ENCODE measurements at regions not wholly inside any gene's neighbourhood (a gene's known extent, or its start where the extent isn't known, plus 50 kb on each side); places are given as distances from the start of the nearest gene placed in this dataset.

GRCh38 chr12:108409481-108409880 lies 70.4 kb upstream of the CMKLR1 start:
- no peak for DNase-seq (ENCODE audit: unreplicated experiment)
- no peak overlapping the region for H3K27ac Mint-ChIP-seq (ENCODE audit: low read depth, unreplicated experiment)
- H3K9me3 Mint-ChIP-seq (ENCODE audit: unreplicated experiment), result peaks cover 8% of the 10 kb centered on the region
- H3K4me1 Mint-ChIP-seq (ENCODE audit: insufficient read depth, unreplicated experiment), result no peaks in the 10 kb centered on the region
- intact Hi-C loops (cut with micrococcal nuclease), result no loop called here
- peaks cover 40% of the 10 kb centered on the region for H3K27me3 Mint-ChIP-seq (ENCODE audit: insufficient read depth, unreplicated experiment)
- H3K36me3 Mint-ChIP-seq (ENCODE audit: insufficient read depth, unreplicated experiment), result no peaks in the 10 kb centered on the region
- TF ChIP-seq CTCF (IDR thresholded peaks at IDR 0.05; ENCODE audit: unreplicated experiment), result no peak
- ChIA-PET CTCF (interaction anchor here (0.5 to 0.6 kb wide), 2 partner anchors 84 to 589 kb away, joined by 3 to 5 read pairs; no protein-coding TSS in a partner anchor), POLR2A (no interaction called here)
- no TSS peak for BruUV-seq (replicated peaks)
- H3K4me3 Mint-ChIP-seq (ENCODE audit: unreplicated experiment), result no peak overlapping the region

- Mint-ChIP-seq H3K36me3 (ENCODE audit: insufficient read depth, unreplicated experiment) (no peaks in the 10 kb centered on the region), H3K27me3 (ENCODE audit: insufficient read depth, unreplicated experiment) (peaks cover 21% of the 10 kb centered on the region), H3K4me3 (ENCODE audit: unreplicated experiment) (no peak overlapping the region), H3K4me1 (ENCODE audit: insufficient read depth, unreplicated experiment) (no peaks in the 10 kb centered on the region), H3K9me3 (ENCODE audit: unreplicated experiment) (peaks cover 8% of the 10 kb centered on the region), H3K27ac (ENCODE audit: low read depth, unreplicated experiment) (no peak overlapping the region)
- no peak for TF ChIP-seq CTCF (IDR thresholded peaks at IDR 0.05; ENCODE audit: unreplicated experiment)
- BruUV-seq (replicated peaks), result no TSS peak
- intact Hi-C loops (cut with micrococcal nuclease), result no loop called here
- ChIA-PET POLR2A (no interaction called here), CTCF (interaction anchor here (0.6 kb wide), 1 partner anchor 1521 kb away, joined by 6 read pairs; no protein-coding TSS in a partner anchor)
- peak; percentile 22 for DNase-seq (ENCODE audit: unreplicated experiment)
These were observed 64.8 kb upstream of the CMKLR1 start for GRCh38 chr12:108403952-108404351.

- no peaks in the 10 kb centered on the region for H3K36me3 Mint-ChIP-seq (ENCODE audit: insufficient read depth, unreplicated experiment)
- BruUV-seq (replicated peaks), result no TSS peak
These were observed 62.9 kb upstream of the CMKLR1 start for GRCh38 chr12:108401964-108402363.

GRCh38 chr12:108400900-108401480 lies 61.9 kb upstream of the CMKLR1 start:
- DNase-seq (ENCODE audit: unreplicated experiment), result no peak
- no peaks in the 10 kb centered on the region for H3K4me1 Mint-ChIP-seq (ENCODE audit: insufficient read depth, unreplicated experiment)
- H3K4me3 Mint-ChIP-seq (ENCODE audit: unreplicated experiment), result no peak overlapping the region
- POLR2A ChIA-PET, result no interaction called here
- no peak for TF ChIP-seq CTCF (IDR thresholded peaks at IDR 0.05; ENCODE audit: unreplicated experiment)
- CTCF ChIA-PET, result no interaction called here
- intact Hi-C loops (cut with micrococcal nuclease), result no loop called here
- H3K27me3 Mint-ChIP-seq (ENCODE audit: insufficient read depth, unreplicated experiment), result peaks cover 10% of the 10 kb centered on the region
- H3K36me3 Mint-ChIP-seq (ENCODE audit: insufficient read depth, unreplicated experiment), result no peaks in the 10 kb centered on the region
- no peak overlapping the region for H3K27ac Mint-ChIP-seq (ENCODE audit: low read depth, unreplicated experiment)
- H3K9me3 Mint-ChIP-seq (ENCODE audit: unreplicated experiment), result peaks cover 5% of the 10 kb centered on the region
- no TSS peak for BruUV-seq (replicated peaks)

More at GRCh38 chr12:108401964-108402363, 62.9 kb upstream of the CMKLR1 start:
- Mint-ChIP-seq H3K4me1 (ENCODE audit: insufficient read depth, unreplicated experiment) (no peaks in the 10 kb centered on the region), H3K27ac (ENCODE audit: low read depth, unreplicated experiment) (no peak overlapping the region), H3K9me3 (ENCODE audit: unreplicated experiment) (peaks cover 8% of the 10 kb centered on the region), H3K27me3 (ENCODE audit: insufficient read depth, unreplicated experiment) (peaks cover 11% of the 10 kb centered on the region), H3K4me3 (ENCODE audit: unreplicated experiment) (no peak overlapping the region)
- ChIA-PET POLR2A (interaction anchor here (0.7 kb wide), 1 partner anchor 722 kb away, joined by 3 read pairs; no protein-coding TSS in a partner anchor), CTCF (no interaction called here)
- TF ChIP-seq CTCF (IDR thresholded peaks at IDR 0.05; ENCODE audit: unreplicated experiment), result no peak
- intact Hi-C loops (cut with micrococcal nuclease), result no loop called here
- no peak for DNase-seq (ENCODE audit: unreplicated experiment)
